Natural killer cell (primary cell): ENCODE measurements at regions not wholly inside any gene's neighbourhood (a gene's known extent, or its start where the extent isn't known, plus 50 kb on each side); places are given as distances from the start of the nearest gene placed in this dataset.

Source experiments
- ATAC-seq, 3 donors: fragments of 150-1000 bp in 2 of 3; fragments of 200-7000 bp in 1 of 3; cut with Tn5 transposase; 1 replicate in 1 of 3; 2 replicates in 2 of 3; pipeline ENCODE4 v1.10.0; 2021; ENCODE audit warnings: mild to moderate bottlenecking in 2 of 3, moderate library complexity in 2 of 3
- DNase-seq, 2 donors: peaks; one replicate each; pipeline versions ENCODE4 v3.0.0 to v3.0.0-alpha.2; 2013 to 2021; ENCODE audit warnings: mixed read lengths in 1 of 2
- H3K27ac ChIP-seq: one replicate; pipeline ENCODE4 v1.5.1; 2013; ENCODE audit warnings: mild to moderate bottlenecking, low read length
- H3K27me3 ChIP-seq: one replicate; pipeline ENCODE4 v1.6.1; 2013; ENCODE audit warnings: low read length; ENCODE audit not compliant: control insufficient read depth, insufficient read depth
- H3K36me3 ChIP-seq: one replicate; pipeline ENCODE4 v1.6.1; 2013; ENCODE audit warnings: low read length; ENCODE audit not compliant: control insufficient read depth, insufficient read depth
- H3K4me1 ChIP-seq: one replicate; pipeline ENCODE4 v1.6.1; 2013; ENCODE audit warnings: low read length; ENCODE audit not compliant: control insufficient read depth, insufficient read depth
- H3K4me3 ChIP-seq: one replicate; pipeline ENCODE4 v1.5.1; 2013; ENCODE audit warnings: low read length
- H3K9me3 ChIP-seq: one replicate; pipeline ENCODE4 v1.6.1; 2013; ENCODE audit warnings: low read length; ENCODE audit not compliant: control insufficient read depth, insufficient read depth
- H3K27ac Mint-ChIP-seq, 2 donors: one replicate each; pipeline ENCODE4 v1.8.0; 2022; ENCODE audit warnings: mild to moderate bottlenecking in 2 of 2, mixed read lengths in 2 of 2, moderate library complexity in 1 of 2
- H3K27me3 Mint-ChIP-seq, 2 donors: one replicate each; pipeline ENCODE4 v1.8.0; 2022; ENCODE audit warnings: low read depth in 2 of 2, mixed read lengths in 2 of 2
- H3K36me3 Mint-ChIP-seq: one replicate; pipeline ENCODE4 v1.8.0; 2022; ENCODE audit warnings: mixed read lengths
- H3K4me1 Mint-ChIP-seq, 2 donors: one replicate each; pipeline ENCODE4 v1.8.0; 2022; ENCODE audit warnings: mixed read lengths in 2 of 2
- H3K4me3 Mint-ChIP-seq: one replicate; pipeline ENCODE4 v1.8.0; 2022; ENCODE audit warnings: mild to moderate bottlenecking, moderate library complexity, mixed read lengths
- H3K9me3 Mint-ChIP-seq, 2 donors: one replicate each; pipeline ENCODE4 v1.8.0; 2022; ENCODE audit warnings: mixed read lengths in 2 of 2
- CTCF ChIP-seq: fragments of 200-600 bp; IDR thresholded peaks from one replicate; pipeline ENCODE4 v1.8.0; 2022; ENCODE audit warnings: antibody characterized with exemption
- WGBS: methylation state at CpG from one replicate; pipeline ENCODE4 v1.1.7; 2013; ENCODE audit warnings: missing lambda C conversion rate; ENCODE audit not compliant: insufficient coverage; 5-methylcytosine and 5-hydroxymethylcytosine counted together
- intact Hi-C: fragments of 100-400 bp; cut with micrococcal nuclease; formaldehyde crosslinking; loops from one replicate; pipeline ENCODE4 v1.14.2; 2022

- TF ChIP-seq CTCF: no peak
- no peaks in the 10 kb centered on the region for H3K4me1 ChIP-seq
- H3K36me3 Mint-ChIP-seq: peaks cover 6% of the 10 kb centered on the region
- H3K4me3 ChIP-seq: no peak overlapping the region
- no peak overlapping the region for H3K27ac ChIP-seq
- H3K9me3 Mint-ChIP-seq: peaks cover 13 to 32% of the 10 kb centered on the region in 2 donors
- H3K4me3 Mint-ChIP-seq: no peak overlapping the region
- no peaks in the 10 kb centered on the region for H3K27me3 ChIP-seq
- ATAC-seq (no peak), DNase-seq (no peak)
- WGBS: 100% methylated on average over 3 of the region's 3 CpGs
- intact Hi-C loops: no loop called here
- peaks cover 3% of the 10 kb centered on the region for H3K9me3 ChIP-seq
- H3K36me3 ChIP-seq: no peaks in the 10 kb centered on the region
- H3K4me1 Mint-ChIP-seq: no peaks in the 10 kb centered on the region
- no peak overlapping the region for H3K27ac Mint-ChIP-seq
- H3K27me3 Mint-ChIP-seq: no peaks in the 10 kb centered on the region
Observed at GRCh38 chr21:16993416-16994038, 519.3 kb upstream of the CXADR start.

GRCh38 chr21:17002594-17003257 is 510.1 kb upstream of the CXADR start:
- no peak overlapping the region for H3K4me3 Mint-ChIP-seq
- no peak for TF ChIP-seq CTCF
- Histone ChIP-seq H3K4me3 (no peak overlapping the region), H3K36me3 (no peaks in the 10 kb centered on the region), H3K4me1 (no peaks in the 10 kb centered on the region), H3K9me3 (no peaks in the 10 kb centered on the region), H3K27me3 (no peaks in the 10 kb centered on the region), H3K27ac (no peak overlapping the region)
- H3K27ac Mint-ChIP-seq: no peak overlapping the region
- no peaks in the 10 kb centered on the region for H3K27me3 Mint-ChIP-seq
- no peaks in the 10 kb centered on the region for H3K4me1 Mint-ChIP-seq
- intact Hi-C loops: loop anchor here (10.0 kb wide), 1 partner anchor 58 kb away; no protein-coding TSS in a partner anchor
- H3K9me3 Mint-ChIP-seq: peaks cover 11 to 24% of the 10 kb centered on the region in 2 donors
- no peak for DNase-seq
- H3K36me3 Mint-ChIP-seq: peaks cover 11% of the 10 kb centered on the region
- 74% methylated on average over 3 of the region's 4 CpGs for WGBS
- ATAC-seq: no peak

GRCh38 chr21:17003258-17003615 is 509.6 kb upstream of the CXADR start:
- H3K36me3 ChIP-seq: no peaks in the 10 kb centered on the region
- no peak for TF ChIP-seq CTCF
- H3K4me1 Mint-ChIP-seq: no peaks in the 10 kb centered on the region
- no peaks in the 10 kb centered on the region for H3K27me3 Mint-ChIP-seq
- no peak for ATAC-seq
- H3K27ac ChIP-seq: no peak overlapping the region
- H3K9me3 Mint-ChIP-seq: peaks cover 11 to 24% of the 10 kb centered on the region in 2 donors
- no CpG with 5 or more reads among the region's 1 CpG for WGBS
- H3K36me3 Mint-ChIP-seq: peaks cover 11% of the 10 kb centered on the region
- DNase-seq: no peak
- intact Hi-C loops: loop anchor here (10.0 kb wide), 1 partner anchor 58 kb away; no protein-coding TSS in a partner anchor
- H3K4me1 ChIP-seq: no peaks in the 10 kb centered on the region
- no peaks in the 10 kb centered on the region for H3K9me3 ChIP-seq
- no peak overlapping the region for H3K27ac Mint-ChIP-seq
- H3K4me3 Mint-ChIP-seq: no peak overlapping the region
- H3K4me3 ChIP-seq: no peak overlapping the region
- no peaks in the 10 kb centered on the region for H3K27me3 ChIP-seq
